K562 (cell line): ENCODE measurements at regions not wholly inside any gene's neighbourhood (a gene's known extent, or its start where the extent isn't known, plus 50 kb on each side); places are given as distances from the start of the nearest gene placed in this dataset.

ENCODE experiments used
- ATAC-seq: fragments of 200-7000 bp; cut with Tn5 transposase; 3 replicates; pipeline ENCODE4 v1.9.1; 2020; ENCODE audit warnings: moderate library complexity
- BruUV-seq: library from RNA; stranded (reverse); fragments of 400-500 nt; replicated peaks from 2 replicates; lab custom pipeline; 2021; lab: Mats Ljungman, UMichigan
- CTCF ChIA-PET: fragments of 300-600 bp; formaldehyde crosslinking; extraction: SDS; loops from one replicate; lab custom pipeline; 2021; ENCODE audit warnings: low intra/inter-chr PET ratio; lab: Yijun Ruan, JAX
- POLR2A ChIA-PET: fragments of 300-600, 350-650 bp; sonication (Branson Sonifier 250); formaldehyde crosslinking; extraction: SDS; loops from one replicate; lab custom pipeline; 2021; ENCODE audit warnings: antibody characterized with exemption, inconsistent platforms; lab: Yijun Ruan, JAX
- DNase-seq, 4 experiments: peaks; one replicate each; pipeline versions ENCODE4 v3.0.0 to v3.0.0-alpha.2; 2011 to 2018; ENCODE audit warnings: low spot score in 3 of 4, mixed read lengths in 3 of 4; ENCODE audit errors: extremely low read depth in 1 of 4
- FAIRE-seq: peaks from 2 replicates; lab custom pipeline; 2011; peaks lifted over from hg19 to GRCh38; lab: Jason Lieb, UNC
- H2AFZ ChIP-seq: 2 replicates; pipeline ENCODE4 v1.6.0; 2011; ENCODE audit warnings: low read depth, low read length, control low read depth, inconsistent platforms
- H3K27ac ChIP-seq: fragments of 200-600 bp; 3 replicates; pipeline ENCODE4 v1.8.0; 2011; ENCODE audit warnings: low read depth, mild to moderate bottlenecking, control low read depth, inconsistent platforms, low read length, moderate library complexity, mixed read lengths; ENCODE audit errors: extremely low read depth
- H3K27me3 ChIP-seq, 2 experiments: fragments of 300-600 bp in 1 of 2; 2 replicates in 1 of 2; 3 replicates in 1 of 2; pipeline versions ENCODE4 v1.6.0 to v1.8.0; 2011; ENCODE audit warnings: inconsistent platforms in 2 of 2, low read length in 2 of 2, mild to moderate bottlenecking in 1 of 2, mixed read lengths in 1 of 2, moderate library complexity in 1 of 2; ENCODE audit not compliant: control insufficient read depth in 2 of 2, insufficient read depth in 2 of 2
- H3K36me3 ChIP-seq: fragments of 300-600 bp; 3 replicates; pipeline ENCODE4 v1.8.0; 2011; ENCODE audit warnings: mild to moderate bottlenecking, low read length, inconsistent platforms; ENCODE audit not compliant: control insufficient read depth, insufficient read depth
- H3K4me1 ChIP-seq, 2 experiments: fragments of 200-600 bp in 1 of 2; replicated peaks in 1 of 2; 2 replicates in 1 of 2; 3 replicates in 1 of 2; pipeline versions ENCODE4 v1.5.1 to v1.8.0; 2011; ENCODE audit warnings: inconsistent platforms in 2 of 2, low read length in 2 of 2, mild to moderate bottlenecking in 1 of 2, mixed read lengths in 1 of 2, moderate library complexity in 1 of 2; ENCODE audit not compliant: control insufficient read depth in 2 of 2, insufficient read depth in 2 of 2
- H3K4me2 ChIP-seq: 2 replicates; pipeline ENCODE4 v1.6.1; 2011; ENCODE audit warnings: low read length, control low read depth, inconsistent platforms, mixed read lengths; ENCODE audit not compliant: insufficient read depth
- H3K4me3 ChIP-seq: fragments of 200-600 bp; sonication (generic), shearing (Covaris generic); 2 replicates; pipeline ENCODE4 v1.5.1; 2016; ENCODE audit warnings: control low read depth, inconsistent platforms
- H3K79me2 ChIP-seq: fragments of 200-600 bp; 3 replicates; pipeline ENCODE4 v1.8.0; 2011; ENCODE audit warnings: low read length, inconsistent platforms; ENCODE audit not compliant: control insufficient read depth, insufficient read depth
- H3K9ac ChIP-seq, 2 experiments: 2 replicates each; pipeline versions ENCODE4 v1.6.0 to v1.6.1; 2011; ENCODE audit warnings: low read depth in 2 of 2, low read length in 2 of 2, control low read depth in 1 of 2, inconsistent platforms in 1 of 2, mild to moderate bottlenecking in 1 of 2, mixed read lengths in 1 of 2; ENCODE audit not compliant: insufficient read depth in 1 of 2
- H3K9me1 ChIP-seq: one replicate; pipeline ENCODE4 v1.6.0; 2011; ENCODE audit warnings: inconsistent platforms, mild to moderate bottlenecking, low read length, moderate library complexity; ENCODE audit not compliant: control insufficient read depth, insufficient read depth
- H3K9me3 ChIP-seq: replicated peaks from 2 replicates; pipeline ENCODE4 v1.5.1; 2011; ENCODE audit warnings: low read depth, low read length, inconsistent platforms; ENCODE audit not compliant: control insufficient read depth, insufficient read depth
- H4K20me1 ChIP-seq: replicated peaks from 2 replicates; pipeline ENCODE4 v1.6.1; 2011; ENCODE audit warnings: low read length, inconsistent platforms, mixed read lengths; ENCODE audit not compliant: control insufficient read depth, insufficient read depth
- CREB5 ChIP-seq: fragments of 250-450 bp; sonication (Bioruptor Pico); IDR thresholded peaks from 2 replicates; pipeline ENCODE4 v1.5.0; 2020; ENCODE audit warnings: mild to moderate bottlenecking
- EHMT2 ChIP-seq: fragments of 450-650 bp; IDR thresholded peaks from 2 replicates; pipeline ENCODE4 v1.6.1; 2018; ENCODE audit warnings: antibody characterized with exemption
- HIVEP1 ChIP-seq: fragments of 250-450 bp; sonication (Bioruptor Pico); IDR thresholded peaks from 2 replicates; pipeline ENCODE4 v1.4.0; 2020; ENCODE audit warnings: mild to moderate bottlenecking
- PCBP2 ChIP-seq: fragments of 200-400 bp; formaldehyde crosslinking; IDR thresholded peaks from 2 replicates; pipeline ENCODE4 v1.6.1; 2018; ENCODE audit warnings: low read length, low read depth, mild to moderate bottlenecking, moderate library complexity; ENCODE audit not compliant: poor library complexity, severe bottlenecking
- RBM15 ChIP-seq: fragments of 200-400 bp; formaldehyde crosslinking; IDR thresholded peaks from 2 replicates; pipeline ENCODE4 v1.6.1; 2018; ENCODE audit warnings: mild to moderate bottlenecking, low read length, moderate library complexity; ENCODE audit not compliant: insufficient read depth
- SNRNP70 ChIP-seq: fragments of 200-400 bp; formaldehyde crosslinking; optimal IDR thresholded peaks from 2 replicates; pipeline ENCODE3; 2017; ENCODE audit warnings: low read depth, low read length
- SPI1 ChIP-seq: IDR thresholded peaks from 2 replicates; pipeline ENCODE4 v1.6.1; 2011; ENCODE audit warnings: low read depth, low read length, control low read depth, borderline replicate concordance
- TSC22D4 ChIP-seq: fragments of 450-650 bp; IDR thresholded peaks from 2 replicates; pipeline ENCODE4 v1.6.1; 2016; ENCODE audit warnings: missing genetic modification characterization, missing biosample characterization, control low read depth
- WGBS: fragments of 100-300 bp; shearing (Covaris generic); methylation state at CpG from one replicate; pipeline ENCODE4 v1.1.6; 2016; ENCODE audit warnings: low coverage, mixed read lengths; ENCODE audit not compliant: insufficient coverage; ENCODE audit errors: missing lambda C conversion rate; 5-methylcytosine and 5-hydroxymethylcytosine counted together
- in situ Hi-C: fragments of 300-500 bp; cut with MboI; formaldehyde crosslinking; loops from 4 replicates; pipeline ENCODE4 v1.15.0; 2018; ENCODE audit warnings: inconsistent platforms, mixed read lengths
- intact Hi-C: fragments of 100-400 bp; cut with micrococcal nuclease; formaldehyde crosslinking; loops from 2 replicates; pipeline ENCODE4 v1.14.2; 2022

- 4% methylated on average over 2 of the region's 2 CpGs for WGBS
- Histone ChIP-seq H3K27me3 (no peaks in the 10 kb centered on the region), H3K9me1 (no peaks in the 10 kb centered on the region), H2AFZ (no peak overlapping the region), H3K9me3 (no peaks in the 10 kb centered on the region), H4K20me1 (no peaks in the 10 kb centered on the region), H3K4me1 (no peaks in the 10 kb centered on the region), H3K9ac (no peak overlapping the region), H3K4me2 (no peak overlapping the region), H3K27ac (no peak overlapping the region), H3K36me3 (no peaks in the 10 kb centered on the region), H3K79me2 (no peaks in the 10 kb centered on the region), H3K4me3 (no peak overlapping the region)
- FAIRE-seq = no peak
- BruUV-seq = no TSS peak
- TF ChIP-seq EHMT2 (no peak), HIVEP1 (CRISPR knock-in tag) (no peak), CREB5 (CRISPR knock-in tag) (no peak)
- intact Hi-C loops (no loop called here), in situ Hi-C loops (no loop called here)
- no peak for ATAC-seq
- DNase-seq = no peak
- POLR2A ChIA-PET = no interaction called here
- CTCF ChIA-PET = no interaction called here
Measured at GRCh38 chr4:181834071-181834470, 409.1 kb upstream of the TENM3 start.

GRCh38 chr4:181835348-181835747 lies 407.9 kb upstream of the TENM3 start:
- Histone ChIP-seq H3K9me1 (no peaks in the 10 kb centered on the region), H2AFZ (no peak overlapping the region), H3K27me3 (no peaks in the 10 kb centered on the region), H3K4me3 (no peak overlapping the region), H3K4me1 (no peaks in the 10 kb centered on the region), H3K79me2 (no peaks in the 10 kb centered on the region), H3K9me3 (no peaks in the 10 kb centered on the region), H3K4me2 (no peak overlapping the region)
- CTCF ChIA-PET = no interaction called here
- no TSS peak for BruUV-seq
- POLR2A ChIA-PET = no interaction called here
- 6% methylated on average over 5 of the region's 5 CpGs for WGBS
- DNase-seq (no peak), FAIRE-seq (no peak), ATAC-seq (no peak)
- TF ChIP-seq SNRNP70 = no peak
- no peak for TF ChIP-seq RBM15
- no peak for TF ChIP-seq TSC22D4
- no peak for TF ChIP-seq PCBP2
- TF ChIP-seq SPI1 = no peak
- TF ChIP-seq, all 486 proteins: peak for 0
- Histone ChIP-seq H3K36me3 (no peaks in the 10 kb centered on the region), H4K20me1 (no peaks in the 10 kb centered on the region), H3K27ac (no peak overlapping the region), H3K9ac (no peak overlapping the region)
- in situ Hi-C loops = no loop called here
- intact Hi-C loops = no loop called here
